GM12874 (cell line): ENCODE measurements at regions not wholly inside any gene's neighbourhood (a gene's known extent, or its start where the extent isn't known, plus 50 kb on each side); places are given as distances from the start of the nearest gene placed in this dataset.
A peak's percentile ranks its signal among the peaks of the same experiment; 100 is the strongest.

ENCODE experiments used
- TF ChIP-seq, protein P1 (sequence below): IDR thresholded peaks from 2 replicates; pipeline ENCODE4 v1.5.1; 2011; ENCODE audit warnings: low read depth, mild to moderate bottlenecking, control low read depth, low read length, moderate library complexity; ENCODE audit not compliant: insufficient read depth

DNA sequence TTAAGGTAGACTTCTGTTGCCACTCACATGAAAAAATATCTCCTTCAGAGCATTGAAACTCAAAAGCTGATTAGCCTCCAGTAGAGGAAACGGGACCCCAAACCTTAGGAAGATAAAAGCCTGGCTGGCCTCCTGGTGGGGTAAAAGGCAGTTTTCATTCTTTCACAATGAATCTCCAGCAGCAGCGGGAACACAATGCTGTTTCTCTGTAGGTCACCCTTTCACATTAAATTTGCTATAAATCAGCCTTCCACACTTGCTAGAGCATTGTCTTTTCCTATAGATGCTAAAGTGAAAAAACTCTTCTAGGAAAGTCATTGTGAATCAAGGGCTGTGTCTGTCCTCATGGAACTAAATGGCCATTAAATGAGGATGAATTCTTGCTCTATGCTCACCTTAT is 207.3 kb upstream of the MAGEB2 start:
- TF ChIP-seq, protein P1, sequence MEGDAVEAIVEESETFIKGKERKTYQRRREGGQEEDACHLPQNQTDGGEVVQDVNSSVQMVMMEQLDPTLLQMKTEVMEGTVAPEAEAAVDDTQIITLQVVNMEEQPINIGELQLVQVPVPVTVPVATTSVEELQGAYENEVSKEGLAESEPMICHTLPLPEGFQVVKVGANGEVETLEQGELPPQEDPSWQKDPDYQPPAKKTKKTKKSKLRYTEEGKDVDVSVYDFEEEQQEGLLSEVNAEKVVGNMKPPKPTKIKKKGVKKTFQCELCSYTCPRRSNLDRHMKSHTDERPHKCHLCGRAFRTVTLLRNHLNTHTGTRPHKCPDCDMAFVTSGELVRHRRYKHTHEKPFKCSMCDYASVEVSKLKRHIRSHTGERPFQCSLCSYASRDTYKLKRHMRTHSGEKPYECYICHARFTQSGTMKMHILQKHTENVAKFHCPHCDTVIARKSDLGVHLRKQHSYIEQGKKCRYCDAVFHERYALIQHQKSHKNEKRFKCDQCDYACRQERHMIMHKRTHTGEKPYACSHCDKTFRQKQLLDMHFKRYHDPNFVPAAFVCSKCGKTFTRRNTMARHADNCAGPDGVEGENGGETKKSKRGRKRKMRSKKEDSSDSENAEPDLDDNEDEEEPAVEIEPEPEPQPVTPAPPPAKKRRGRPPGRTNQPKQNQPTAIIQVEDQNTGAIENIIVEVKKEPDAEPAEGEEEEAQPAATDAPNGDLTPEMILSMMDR: no peak

DNA sequence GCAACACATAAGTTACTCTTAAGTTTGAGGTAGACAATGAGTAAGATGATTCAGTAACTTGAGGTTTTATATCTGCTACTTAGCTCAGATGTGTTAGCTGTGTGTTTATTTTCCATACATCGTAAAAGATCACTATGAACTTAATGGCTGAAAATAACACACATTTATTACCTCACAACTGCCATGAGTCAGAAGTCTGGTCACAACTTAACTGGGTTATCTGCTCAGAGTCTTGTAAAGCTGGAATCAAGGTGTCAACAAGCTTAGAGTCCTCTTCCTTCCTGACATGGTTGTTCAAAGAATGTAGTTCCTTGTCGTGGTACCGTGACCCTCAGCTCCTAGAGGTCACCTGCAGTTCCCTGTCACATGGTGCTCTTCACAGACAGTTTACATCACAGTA is 204.9 kb upstream of the MAGEB2 start:
- TF ChIP-seq, protein P1: no peak

DNA sequence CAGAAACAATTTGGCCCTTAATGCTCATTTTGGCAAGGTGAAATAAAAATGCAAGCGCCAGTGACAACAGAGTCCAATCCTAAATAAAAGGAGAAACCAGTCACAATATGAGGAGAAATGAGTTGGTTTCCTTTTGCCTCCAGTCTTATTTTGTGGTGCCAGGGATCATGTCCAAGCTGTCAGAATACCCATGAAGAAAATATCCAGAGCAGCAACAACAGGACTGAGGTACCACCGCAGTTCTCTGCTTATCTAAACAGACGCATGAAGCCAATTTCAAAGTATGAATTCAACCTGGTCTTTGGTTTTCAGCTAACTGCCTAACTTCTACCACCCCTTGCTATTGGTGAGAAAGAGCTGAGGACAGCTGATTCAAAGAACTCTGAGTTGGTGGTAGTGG is 199.9 kb upstream of the MAGEB2 start:
- TF ChIP-seq, protein P1: no peak

DNA sequence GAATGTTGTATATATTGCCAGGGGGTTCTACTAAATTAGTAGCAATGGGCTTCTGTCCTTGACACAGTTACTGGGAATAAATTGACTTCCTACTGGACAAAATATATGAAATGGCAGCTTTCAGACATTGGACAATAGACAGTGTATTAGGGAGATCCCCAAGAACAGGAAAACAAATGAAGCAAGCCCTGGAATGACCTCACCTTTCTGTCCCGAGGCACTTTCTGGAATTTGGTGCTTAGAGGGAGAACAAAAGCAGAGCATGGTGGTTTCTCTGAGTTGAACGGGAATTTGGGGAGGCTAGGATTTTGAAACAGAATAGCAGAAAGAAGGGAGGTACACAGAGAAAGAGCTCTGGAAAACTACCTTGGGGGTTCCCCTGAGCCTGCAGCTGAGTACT is 187.7 kb upstream of the MAGEB2 start:
- TF ChIP-seq, protein P1: no peak

DNA sequence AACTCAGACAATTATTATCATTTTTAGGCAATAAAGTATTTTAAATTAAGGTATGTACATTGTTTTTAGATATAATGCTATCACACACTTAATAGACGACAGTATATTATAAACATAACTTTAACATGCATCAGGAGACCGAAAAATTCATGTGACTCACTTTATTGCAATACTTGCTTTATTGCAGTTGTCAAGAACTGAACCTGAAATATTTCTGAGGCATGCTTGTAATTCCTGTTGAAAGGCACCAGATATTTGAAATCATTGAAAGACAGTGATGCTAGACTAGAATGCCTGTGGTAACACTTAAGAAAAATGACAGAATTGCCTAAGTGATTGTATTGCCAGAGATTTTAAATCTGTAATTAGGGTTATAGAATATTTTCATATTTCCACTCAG is 175.6 kb upstream of the MAGEB2 start:
- TF ChIP-seq, protein P1: no peak

DNA sequence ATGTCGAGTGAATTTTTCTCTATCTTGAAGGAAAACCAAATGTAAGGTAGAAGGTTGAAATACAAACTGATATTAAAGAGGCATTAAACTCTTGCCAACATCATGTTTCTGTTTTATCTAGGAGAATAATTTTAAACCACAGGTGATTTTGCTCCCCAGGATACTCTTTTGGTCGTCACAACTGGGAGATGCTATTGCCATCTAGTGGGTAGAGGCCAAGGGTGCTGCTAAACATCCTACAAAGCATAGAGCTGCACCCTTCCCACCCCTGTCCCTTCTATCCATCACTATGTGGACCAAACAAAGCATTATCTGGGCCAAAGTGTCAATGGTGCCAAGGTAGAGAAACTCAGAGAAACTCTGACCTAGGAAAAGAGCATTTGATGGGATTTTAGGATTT is 154.6 kb upstream of the MAGEB2 start:
- TF ChIP-seq, protein P1: 0 out of 2 replicates have a peak, but pooled peaks have one; percentile 30

DNA sequence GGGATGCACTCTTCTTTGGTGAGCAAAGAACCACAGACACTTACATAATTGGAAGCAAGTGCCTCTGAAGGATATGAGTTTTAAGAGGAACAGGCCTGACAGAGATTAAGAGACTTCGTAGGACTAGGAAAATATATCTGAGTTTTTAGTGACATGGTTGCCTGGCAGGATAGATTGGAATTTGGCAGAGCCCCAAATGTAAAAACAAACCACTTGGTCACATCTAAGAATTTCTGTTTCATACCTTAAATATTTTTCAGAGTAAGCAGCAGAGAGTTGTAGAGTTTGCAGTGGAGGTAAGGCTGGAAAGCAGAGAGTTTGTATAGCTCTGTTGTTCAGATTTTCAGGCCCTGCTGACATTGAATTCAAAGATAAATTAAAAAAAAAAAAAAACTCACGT is 150.1 kb upstream of the MAGEB2 start:
- TF ChIP-seq, protein P1: no peak

DNA sequence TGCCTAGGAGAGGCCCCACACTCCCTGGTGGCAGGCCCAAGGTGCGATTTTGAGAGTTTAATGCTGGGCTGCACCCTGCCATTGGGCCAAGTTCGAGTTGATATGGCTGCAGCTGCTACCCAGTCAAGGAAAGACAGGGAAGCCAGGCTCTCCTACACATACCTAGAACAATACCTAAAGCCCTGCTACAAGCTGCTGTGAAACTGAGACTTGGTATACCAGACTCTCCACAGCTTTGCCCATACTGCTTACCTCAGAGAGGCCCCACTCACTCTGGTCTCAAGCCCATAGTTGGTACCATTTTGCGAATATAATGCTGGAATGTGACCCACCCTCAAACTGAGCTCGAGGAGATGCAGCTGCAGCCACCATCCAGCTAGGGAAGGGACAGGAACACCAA is 147.7 kb upstream of the MAGEB2 start:
- TF ChIP-seq, protein P1: no peak
